GM12892 (cell line): ENCODE measurements at regions not wholly inside any gene's neighbourhood (a gene's known extent, or its start where the extent isn't known, plus 50 kb on each side); places are given as distances from the start of the nearest gene placed in this dataset.

Experiments used
- DNase-seq: peaks from one replicate; pipeline ENCODE4 v3.0.0; 2011; ENCODE audit not compliant: insufficient read length
- FAIRE-seq: peaks from 2 replicates; lab custom pipeline; 2011; peaks lifted over from hg19 to GRCh38; lab: Jason Lieb, UNC
- POLR2A ChIP-seq: IDR thresholded peaks from 2 replicates; pipeline ENCODE4 v1.6.1; 2011; ENCODE audit warnings: low read depth, low read length, control low read depth
- POLR2AphosphoS5 ChIP-seq: IDR thresholded peaks from 2 replicates; pipeline ENCODE4 v1.6.1; 2011; ENCODE audit warnings: low read depth, low read length, control low read depth
- TAF1 ChIP-seq: IDR thresholded peaks from 2 replicates; pipeline ENCODE4 v1.6.1; 2011; ENCODE audit warnings: low read depth, mild to moderate bottlenecking, control low read depth, low read length, borderline replicate concordance

GRCh38 chr4:126686491-126686890 is 946.3 kb upstream of the INTU start:
- FAIRE-seq: no peak
- TF ChIP-seq TAF1: no peak
- TF ChIP-seq POLR2A: no peak
- no peak for TF ChIP-seq POLR2AphosphoS5
- no peak for DNase-seq

- DNase-seq (no peak), FAIRE-seq (no peak)
- TF ChIP-seq POLR2A: no peak
- no peak for TF ChIP-seq POLR2AphosphoS5
- TF ChIP-seq TAF1: no peak
Measured at GRCh38 chr4:126687655-126688358, 945.0 kb upstream of the INTU start.

GRCh38 chr4:126691797-126692196 is 941.0 kb upstream of the INTU start:
- TF ChIP-seq TAF1 (no peak), POLR2AphosphoS5 (no peak), POLR2A (no peak)
- FAIRE-seq (no peak), DNase-seq (no peak)

GRCh38 chr4:126697748-126698147 is 935.0 kb upstream of the INTU start:
- TF ChIP-seq POLR2AphosphoS5: no peak
- no peak for TF ChIP-seq POLR2A
- TF ChIP-seq TAF1: no peak
- DNase-seq (no peak), FAIRE-seq (no peak)

- FAIRE-seq: no peak
- TF ChIP-seq POLR2A (no peak), POLR2AphosphoS5 (no peak), TAF1 (no peak)
Measured at GRCh38 chr4:126698224-126698623, 934.5 kb upstream of the INTU start.

GRCh38 chr4:126701756-126702155 is 931.0 kb upstream of the INTU start:
- TF ChIP-seq POLR2A: no peak
- TF ChIP-seq POLR2AphosphoS5: no peak
- TF ChIP-seq TAF1: no peak
- DNase-seq: no peak
- no peak for FAIRE-seq

More at GRCh38 chr4:126698224-126698623, 934.5 kb upstream of the INTU start:
- DNase-seq: no peak

GRCh38 chr4:126702747-126703146 is 930.0 kb upstream of the INTU start:
- TF ChIP-seq POLR2A (no peak), POLR2AphosphoS5 (no peak), TAF1 (no peak)
- DNase-seq: no peak
- FAIRE-seq: no peak

- no peak for TF ChIP-seq POLR2A
- no peak for TF ChIP-seq TAF1
- no peak for TF ChIP-seq POLR2AphosphoS5
- no peak for FAIRE-seq
Measured at GRCh38 chr4:126705266-126705665, 927.5 kb upstream of the INTU start.

GRCh38 chr4:126708716-126709115 is 924.0 kb upstream of the INTU start:
- DNase-seq (no peak), FAIRE-seq (no peak)
- no peak for TF ChIP-seq TAF1
- no peak for TF ChIP-seq POLR2A
- no peak for TF ChIP-seq POLR2AphosphoS5

More at GRCh38 chr4:126705266-126705665, 927.5 kb upstream of the INTU start:
- no peak for DNase-seq

- no peak for DNase-seq
- no peak for TF ChIP-seq POLR2AphosphoS5
- no peak for TF ChIP-seq POLR2A
- no peak for TF ChIP-seq TAF1
- FAIRE-seq: no peak
Measured at GRCh38 chr4:126710935-126711334, 921.8 kb upstream of the INTU start.

GRCh38 chr4:126715067-126715466 is 917.7 kb upstream of the INTU start:
- FAIRE-seq: no peak
- TF ChIP-seq POLR2A (no peak), TAF1 (no peak), POLR2AphosphoS5 (no peak)
- DNase-seq: no peak

- DNase-seq (no peak), FAIRE-seq (no peak)
- TF ChIP-seq POLR2A (no peak), POLR2AphosphoS5 (no peak), TAF1 (no peak)
Measured at GRCh38 chr4:126715681-126716080, 917.1 kb upstream of the INTU start.
